HG02973 (cell line): ENCODE measurements at regions not wholly inside any gene's neighbourhood (a gene's known extent, or its start where the extent isn't known, plus 50 kb on each side); places are given as distances from the start of the nearest gene placed in this dataset.
A peak's percentile ranks its signal among the peaks of the same experiment; 100 is the strongest.

Experiments
- ATAC-seq: cut with Tn5 transposase; IDR thresholded peaks from one replicate; pipeline ENCODE4 v1.9.1; 2021; ENCODE audit warnings: moderate library complexity; ENCODE audit not compliant: unreplicated experiment

- ATAC-seq, result no peak
These were observed 1080.5 kb downstream of the IGSF11 start for GRCh38 chr3:117954131-117954530.

GRCh38 chr3:117955196-117955595 is 1079.5 kb downstream of the IGSF11 start:
- no peak for ATAC-seq

GRCh38 chr3:117958027-117958426 is 1076.6 kb downstream of the IGSF11 start:
- no peak for ATAC-seq

- no peak for ATAC-seq
These were observed 1071.9 kb downstream of the IGSF11 start for GRCh38 chr3:117962750-117963149.

- ATAC-seq, result no peak
These were observed 1070.8 kb downstream of the IGSF11 start for GRCh38 chr3:117963858-117964257.

- ATAC-seq, result no peak
These were observed 1069.8 kb downstream of the IGSF11 start for GRCh38 chr3:117964814-117965213.

GRCh38 chr3:117977504-117978228 is 1057.0 kb downstream of the IGSF11 start:
- ATAC-seq, result no peak

- ATAC-seq, result no peak
These were observed 1055.2 kb downstream of the IGSF11 start for GRCh38 chr3:117979466-117979865.

- ATAC-seq, result no peak
These were observed 1047.4 kb downstream of the IGSF11 start for GRCh38 chr3:117987256-117987655.

GRCh38 chr3:117989982-117990381 is 1044.7 kb downstream of the IGSF11 start:
- ATAC-seq, result no peak

GRCh38 chr3:117990627-117991026 is 1044.0 kb downstream of the IGSF11 start:
- ATAC-seq, result no peak

GRCh38 chr3:117995842-117996437 is 1038.7 kb downstream of the IGSF11 start:
- ATAC-seq, result no peak

- ATAC-seq, result peak; percentile 97
These were observed 1037.2 kb downstream of the IGSF11 start for GRCh38 chr3:117997201-117998049.

GRCh38 chr3:117998071-117998470 is 1036.6 kb downstream of the IGSF11 start:
- ATAC-seq, result no peak

GRCh38 chr3:118000219-118000618 is 1034.4 kb downstream of the IGSF11 start:
- ATAC-seq, result no peak

GRCh38 chr3:118001380-118001779 is 1033.3 kb downstream of the IGSF11 start:
- ATAC-seq, result no peak

- ATAC-seq, result no peak
These were observed 1022.7 kb downstream of the IGSF11 start for GRCh38 chr3:118011910-118012309.

GRCh38 chr3:118029049-118029448 is 1005.6 kb downstream of the IGSF11 start:
- ATAC-seq, result no peak

- no peak for ATAC-seq
These were observed 998.4 kb downstream of the IGSF11 start for GRCh38 chr3:118036215-118036614.

- ATAC-seq, result no peak
These were observed 979.3 kb downstream of the IGSF11 start for GRCh38 chr3:118055381-118055780.

GRCh38 chr3:118057086-118057485 is 977.6 kb downstream of the IGSF11 start:
- no peak for ATAC-seq

GRCh38 chr3:118059096-118059495 is 975.5 kb downstream of the IGSF11 start:
- ATAC-seq, result no peak
